AG10803 (cell line): ENCODE measurements at regions not wholly inside any gene's neighbourhood (a gene's known extent, or its start where the extent isn't known, plus 50 kb on each side); places are given as distances from the start of the nearest gene placed in this dataset.

Source experiments
- DNase-seq: peaks from one replicate; pipeline ENCODE4 v3.0.0; 2010; ENCODE audit warnings: low read depth
- H3K4me3 ChIP-seq: 2 replicates; pipeline ENCODE4 v1.5.1; 2011; ENCODE audit warnings: mild to moderate bottlenecking, low read length, control low read depth
- TF ChIP-seq, protein P1 (sequence below): conservative IDR thresholded peaks from 2 replicates; pipeline ENCODE4 v1.5.1; 2011; ENCODE audit warnings: mild to moderate bottlenecking, low read length, control low read depth, inconsistent platforms

GRCh38 chr14:53849549-53849948 lies 107.1 kb downstream of the BMP4 start:
- no peak for DNase-seq
- TF ChIP-seq, protein P1, sequence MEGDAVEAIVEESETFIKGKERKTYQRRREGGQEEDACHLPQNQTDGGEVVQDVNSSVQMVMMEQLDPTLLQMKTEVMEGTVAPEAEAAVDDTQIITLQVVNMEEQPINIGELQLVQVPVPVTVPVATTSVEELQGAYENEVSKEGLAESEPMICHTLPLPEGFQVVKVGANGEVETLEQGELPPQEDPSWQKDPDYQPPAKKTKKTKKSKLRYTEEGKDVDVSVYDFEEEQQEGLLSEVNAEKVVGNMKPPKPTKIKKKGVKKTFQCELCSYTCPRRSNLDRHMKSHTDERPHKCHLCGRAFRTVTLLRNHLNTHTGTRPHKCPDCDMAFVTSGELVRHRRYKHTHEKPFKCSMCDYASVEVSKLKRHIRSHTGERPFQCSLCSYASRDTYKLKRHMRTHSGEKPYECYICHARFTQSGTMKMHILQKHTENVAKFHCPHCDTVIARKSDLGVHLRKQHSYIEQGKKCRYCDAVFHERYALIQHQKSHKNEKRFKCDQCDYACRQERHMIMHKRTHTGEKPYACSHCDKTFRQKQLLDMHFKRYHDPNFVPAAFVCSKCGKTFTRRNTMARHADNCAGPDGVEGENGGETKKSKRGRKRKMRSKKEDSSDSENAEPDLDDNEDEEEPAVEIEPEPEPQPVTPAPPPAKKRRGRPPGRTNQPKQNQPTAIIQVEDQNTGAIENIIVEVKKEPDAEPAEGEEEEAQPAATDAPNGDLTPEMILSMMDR, result no peak
- H3K4me3 ChIP-seq, result no peak overlapping the region

- TF ChIP-seq, protein P1, result no peak
- H3K4me3 ChIP-seq, result no peak overlapping the region
- no peak for DNase-seq
These were observed 107.8 kb downstream of the BMP4 start for GRCh38 chr14:53848854-53849253.

DNA sequence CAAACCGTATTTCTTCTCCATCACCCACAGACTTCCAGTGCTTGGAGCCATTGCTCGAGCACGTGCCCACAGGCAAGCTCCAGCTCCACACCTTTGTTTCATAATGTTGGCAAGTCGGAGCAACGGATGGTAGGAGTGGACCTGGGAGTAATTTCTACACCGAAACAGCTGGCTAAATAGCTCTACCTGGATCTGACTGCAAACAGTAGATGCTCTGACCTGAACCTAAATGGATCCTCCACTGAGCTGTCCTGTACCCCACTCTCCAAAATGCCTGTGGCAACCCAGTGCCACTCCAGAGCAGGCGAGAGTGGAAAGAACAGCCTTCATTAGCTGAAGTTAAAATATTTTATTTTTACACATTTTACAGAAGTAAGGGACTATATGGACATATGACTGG lies 108.7 kb downstream of the BMP4 start:
- DNase-seq, result no peak
- H3K4me3 ChIP-seq, result no peak overlapping the region
- TF ChIP-seq, protein P1, result no peak

GRCh38 chr14:53847057-53847456 lies 109.6 kb downstream of the BMP4 start:
- no peak overlapping the region for H3K4me3 ChIP-seq
- TF ChIP-seq, protein P1, result no peak
- DNase-seq, result no peak

DNA sequence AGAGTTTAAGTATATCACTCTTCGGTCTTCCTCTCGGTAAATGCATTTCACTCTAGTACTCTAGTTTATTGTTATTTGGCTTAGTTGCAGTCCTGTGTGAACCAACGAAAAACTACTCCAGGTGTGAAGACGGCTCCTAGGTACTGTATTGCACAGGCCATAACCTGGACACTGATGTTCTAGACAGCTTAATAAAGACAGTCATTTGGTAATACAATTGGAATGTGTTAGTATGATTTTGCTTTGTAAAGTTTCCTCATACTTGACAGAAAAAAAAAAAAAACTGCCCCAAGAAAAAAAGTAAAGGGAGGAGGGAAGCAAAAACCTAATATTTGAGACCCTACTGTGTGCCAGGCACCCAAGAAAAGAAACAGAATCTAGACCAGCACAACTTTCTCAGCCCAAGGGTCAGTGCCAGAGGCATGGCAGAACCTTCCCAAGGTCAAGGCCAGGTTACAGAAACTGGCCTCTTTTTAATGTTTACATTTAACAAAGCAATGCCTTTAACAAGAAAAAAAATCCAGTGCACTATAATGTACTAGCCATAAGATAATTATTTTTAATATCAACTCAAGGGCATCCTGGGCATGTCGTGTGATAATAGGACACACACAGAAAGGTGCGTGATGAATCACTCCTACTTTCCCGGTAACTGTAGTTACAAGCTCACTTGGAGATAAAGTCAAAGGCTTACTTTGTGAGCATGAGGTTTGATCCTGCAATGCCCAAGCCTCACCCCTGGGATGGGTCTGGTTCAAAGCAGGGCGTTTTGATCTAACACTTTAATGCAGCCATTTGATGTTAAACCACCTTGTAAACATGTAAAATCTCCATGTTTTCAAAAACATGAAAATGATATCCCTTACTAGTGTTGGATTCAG lies 110.6 kb downstream of the BMP4 start:
- no peak overlapping the region for H3K4me3 ChIP-seq
- no peak for DNase-seq
- TF ChIP-seq, protein P1, result no peak

DNA sequence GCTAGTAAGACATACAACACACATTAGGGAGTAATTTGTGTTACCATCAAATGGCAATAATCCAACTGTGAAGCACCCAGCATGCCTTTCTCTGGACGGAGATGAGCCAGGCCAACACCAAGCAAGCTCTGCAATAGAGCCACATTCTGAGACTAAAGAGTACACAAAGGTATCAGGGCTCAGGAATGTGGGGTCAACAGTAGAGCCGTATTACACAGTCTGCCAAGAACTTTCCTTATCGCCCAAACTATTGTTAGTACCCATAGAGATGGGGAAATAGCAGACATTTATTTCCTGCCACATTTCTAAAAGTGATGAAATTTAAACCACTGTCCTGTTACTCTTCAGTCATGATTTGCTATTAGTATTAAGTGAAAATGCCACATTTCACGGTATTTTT lies 113.7 kb downstream of the BMP4 start:
- DNase-seq, result no peak
- TF ChIP-seq, protein P1, result no peak
- H3K4me3 ChIP-seq, result no peak overlapping the region
